Neural cell (in vitro differentiated cells): ENCODE measurements at regions not wholly inside any gene's neighbourhood (a gene's known extent, or its start where the extent isn't known, plus 50 kb on each side); places are given as distances from the start of the nearest gene placed in this dataset.

Experiments used
- CTCF ChIP-seq: fragments of 450-650 bp; IDR thresholded peaks from 2 replicates; pipeline ENCODE4 v1.5.1; 2014; ENCODE audit warnings: antibody characterized with exemption, mild to moderate bottlenecking, moderate library complexity; ENCODE audit not compliant: poor library complexity, severe bottlenecking
- EP300 ChIP-seq: fragments of 450-650 bp; conservative IDR thresholded peaks from 2 replicates; pipeline ENCODE4 v1.6.1; 2014; ENCODE audit warnings: antibody characterized with exemption, mild to moderate bottlenecking, moderate library complexity; ENCODE audit not compliant: poor library complexity, severe bottlenecking
- EZH2 ChIP-seq: fragments of 200-600, 300-800 bp; shearing (Covaris generic), sonication (generic); IDR thresholded peaks from 2 replicates; pipeline ENCODE4 v1.6.1; 2014; ENCODE audit warnings: antibody characterized with exemption, low read length, borderline replicate concordance, mild to moderate bottlenecking; ENCODE audit not compliant: insufficient read depth, poor library complexity, severe bottlenecking
- MXI1 ChIP-seq: fragments of 450-650 bp; conservative IDR thresholded peaks from 2 replicates; pipeline ENCODE4 v1.6.1; 2014; ENCODE audit warnings: antibody characterized with exemption, mild to moderate bottlenecking; ENCODE audit not compliant: poor library complexity, severe bottlenecking
- POLR2AphosphoS5 ChIP-seq: IDR thresholded peaks from 2 replicates; pipeline ENCODE4 v1.6.1; 2012
- RAD21 ChIP-seq: fragments of 450-650 bp; conservative IDR thresholded peaks from 2 replicates; pipeline ENCODE4 v1.6.1; 2014; ENCODE audit warnings: antibody characterized with exemption, mild to moderate bottlenecking, moderate library complexity
- SMC3 ChIP-seq: fragments of 450-650 bp; conservative IDR thresholded peaks from 2 replicates; pipeline ENCODE4 v1.6.1; 2014; ENCODE audit warnings: antibody characterized with exemption, mild to moderate bottlenecking, moderate library complexity; ENCODE audit not compliant: poor library complexity
- TAF1 ChIP-seq: IDR thresholded peaks from 2 replicates; pipeline ENCODE4 v1.6.1; 2012; ENCODE audit warnings: low read depth
- TF ChIP-seq, protein P1 (sequence below): IDR thresholded peaks from 2 replicates; pipeline ENCODE4 v1.6.1; 2012; ENCODE audit warnings: borderline replicate concordance

GRCh38 chr5:68729678-68730077 is 364.1 kb upstream of the SLC30A5 start:
- TF ChIP-seq CTCF (no peak), EP300 (no peak), EZH2 (no peak), RAD21 (no peak), POLR2AphosphoS5 (no peak), TAF1 (no peak), SMC3 (no peak), MXI1 (no peak)
- TF ChIP-seq, protein P1, sequence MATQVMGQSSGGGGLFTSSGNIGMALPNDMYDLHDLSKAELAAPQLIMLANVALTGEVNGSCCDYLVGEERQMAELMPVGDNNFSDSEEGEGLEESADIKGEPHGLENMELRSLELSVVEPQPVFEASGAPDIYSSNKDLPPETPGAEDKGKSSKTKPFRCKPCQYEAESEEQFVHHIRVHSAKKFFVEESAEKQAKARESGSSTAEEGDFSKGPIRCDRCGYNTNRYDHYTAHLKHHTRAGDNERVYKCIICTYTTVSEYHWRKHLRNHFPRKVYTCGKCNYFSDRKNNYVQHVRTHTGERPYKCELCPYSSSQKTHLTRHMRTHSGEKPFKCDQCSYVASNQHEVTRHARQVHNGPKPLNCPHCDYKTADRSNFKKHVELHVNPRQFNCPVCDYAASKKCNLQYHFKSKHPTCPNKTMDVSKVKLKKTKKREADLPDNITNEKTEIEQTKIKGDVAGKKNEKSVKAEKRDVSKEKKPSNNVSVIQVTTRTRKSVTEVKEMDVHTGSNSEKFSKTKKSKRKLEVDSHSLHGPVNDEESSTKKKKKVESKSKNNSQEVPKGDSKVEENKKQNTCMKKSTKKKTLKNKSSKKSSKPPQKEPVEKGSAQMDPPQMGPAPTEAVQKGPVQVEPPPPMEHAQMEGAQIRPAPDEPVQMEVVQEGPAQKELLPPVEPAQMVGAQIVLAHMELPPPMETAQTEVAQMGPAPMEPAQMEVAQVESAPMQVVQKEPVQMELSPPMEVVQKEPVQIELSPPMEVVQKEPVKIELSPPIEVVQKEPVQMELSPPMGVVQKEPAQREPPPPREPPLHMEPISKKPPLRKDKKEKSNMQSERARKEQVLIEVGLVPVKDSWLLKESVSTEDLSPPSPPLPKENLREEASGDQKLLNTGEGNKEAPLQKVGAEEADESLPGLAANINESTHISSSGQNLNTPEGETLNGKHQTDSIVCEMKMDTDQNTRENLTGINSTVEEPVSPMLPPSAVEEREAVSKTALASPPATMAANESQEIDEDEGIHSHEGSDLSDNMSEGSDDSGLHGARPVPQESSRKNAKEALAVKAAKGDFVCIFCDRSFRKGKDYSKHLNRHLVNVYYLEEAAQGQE: no peak
